ENCODE measurements at regions not wholly inside any gene's neighbourhood (a gene's known extent, or its start where the extent isn't known, plus 50 kb on each side); places are given as distances from the start of the nearest gene placed in this dataset.

DNA sequence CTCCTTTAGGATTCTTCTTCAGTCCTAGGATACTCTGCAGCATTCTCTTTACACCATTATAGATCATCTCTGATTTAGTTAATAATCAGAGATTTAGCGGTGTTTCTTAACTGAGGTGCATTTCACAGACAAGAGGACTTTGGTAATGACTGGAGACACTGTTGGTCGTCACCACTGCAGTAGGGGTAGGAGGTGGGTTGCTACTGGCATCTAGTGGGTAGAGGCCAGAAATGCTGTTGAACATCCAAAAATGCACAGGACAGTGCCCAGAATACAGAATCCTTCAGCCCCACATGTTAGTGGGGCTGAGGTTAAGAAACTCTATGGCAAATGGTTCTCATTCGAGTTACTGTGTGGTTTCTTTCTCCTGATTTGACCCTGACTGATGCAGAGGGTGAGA, 80.4 kb upstream of the LMCD1 start:
- TF ChIP-seq CTCF (IDR thresholded peaks at IDR 0.05) (peak; percentile 21; the same call in 1 of the 2 replicates), REST (IDR thresholded peaks at IDR 0.05; ENCODE audit: insufficient read depth in 1 of 2, low read depth in 2 of 2, low read length in 1 of 2) (no peak), POLR2AphosphoS5 (IDR thresholded peaks at IDR 0.05; ENCODE audit: low read depth, low read length) (no peak), SIN3A (IDR thresholded peaks at IDR 0.05; ENCODE audit: borderline replicate concordance, insufficient read depth, low read depth, low read length) (no peak)
